Naive thymus-derived CD8-positive, alpha-beta T cell (primary cell): ENCODE measurements at regions not wholly inside any gene's neighbourhood (a gene's known extent, or its start where the extent isn't known, plus 50 kb on each side); places are given as distances from the start of the nearest gene placed in this dataset.

ENCODE experiments used
- ATAC-seq, 2 donors: fragments of 150-1000 bp; cut with Tn5 transposase in 1 of 2; sonication (Bioruptor Pico), chemical (Tn5 transposase) in 1 of 2; 1 replicate in 1 of 2; 2 replicates in 1 of 2; pipeline ENCODE4 v1.10.0; 2021; ENCODE audit warnings: mild to moderate bottlenecking in 2 of 2, moderate library complexity in 2 of 2
- POLR2A ChIA-PET: fragments of 350-600 bp; sonication (Branson Sonifier 250); formaldehyde crosslinking; loops from one replicate; lab custom pipeline; 2021; ENCODE audit warnings: antibody characterized with exemption; lab: Charles Lee
- DNase-seq, 10 donors: peaks; one replicate each; pipeline versions ENCODE4 v3.0.0 to v3.0.0-alpha.2; 2020 to 2022
- H3K27ac Mint-ChIP-seq, 10 donors: one replicate each; pipeline ENCODE4 v1.8.0; 2020 to 2022; ENCODE audit warnings: mild to moderate bottlenecking in 10 of 10, mixed read lengths in 10 of 10, moderate library complexity in 4 of 10, inconsistent platforms in 1 of 10
- H3K27me3 Mint-ChIP-seq, 5 donors: one replicate each; pipeline ENCODE4 v1.8.0; 2021 to 2022; ENCODE audit warnings: mixed read lengths in 5 of 5
- H3K36me3 Mint-ChIP-seq, 3 donors: one replicate each; pipeline ENCODE4 v1.8.0; 2020 to 2022; ENCODE audit warnings: mixed read lengths in 3 of 3, mild to moderate bottlenecking in 2 of 3, inconsistent platforms in 1 of 3
- H3K4me1 Mint-ChIP-seq, 4 donors: one replicate each; pipeline ENCODE4 v1.8.0; 2021 to 2022; ENCODE audit warnings: mixed read lengths in 4 of 4
- H3K4me3 Mint-ChIP-seq, 10 donors: one replicate each; pipeline ENCODE4 v1.8.0; 2020 to 2022; ENCODE audit warnings: mild to moderate bottlenecking in 10 of 10, mixed read lengths in 10 of 10, moderate library complexity in 6 of 10, inconsistent platforms in 1 of 10
- H3K9me3 Mint-ChIP-seq, 9 donors: one replicate each; pipeline ENCODE4 v1.8.0; 2020 to 2022; ENCODE audit warnings: mixed read lengths in 9 of 9, mild to moderate bottlenecking in 3 of 9, inconsistent platforms in 1 of 9, moderate library complexity in 1 of 9

- H3K27ac Mint-ChIP-seq: no peak overlapping the region
- POLR2A ChIA-PET: no interaction called here
- no peaks in the 10 kb centered on the region for H3K36me3 Mint-ChIP-seq
- peaks cover 0 to 27% (median 16%) of the 10 kb centered on the region in 9 donors for H3K9me3 Mint-ChIP-seq
- H3K4me1 Mint-ChIP-seq: no peaks in the 10 kb centered on the region
- H3K4me3 Mint-ChIP-seq: no peak overlapping the region
- no peaks in the 10 kb centered on the region for H3K27me3 Mint-ChIP-seq
- ATAC-seq: no peak
- DNase-seq: no peak
These were observed 1065.8 kb upstream of the EYS start for GRCh38 chr6:66772800-66773199.

- Mint-ChIP-seq H3K27me3 (no peaks in the 10 kb centered on the region), H3K9me3 (peaks cover 0 to 27% (median 12%) of the 10 kb centered on the region in 9 donors), H3K4me3 (no peak overlapping the region), H3K4me1 (no peaks in the 10 kb centered on the region), H3K27ac (no peak overlapping the region), H3K36me3 (no peaks in the 10 kb centered on the region)
- no peak for DNase-seq
- no peak for ATAC-seq
- POLR2A ChIA-PET: no interaction called here
These were observed 1064.6 kb upstream of the EYS start for GRCh38 chr6:66771626-66772025.

- peaks cover 0 to 13% (median 2%) of the 10 kb centered on the region in 9 donors for H3K9me3 Mint-ChIP-seq
- DNase-seq (no peak), ATAC-seq (no peak)
- no peaks in the 10 kb centered on the region for H3K4me1 Mint-ChIP-seq
- H3K27ac Mint-ChIP-seq: no peak overlapping the region
- POLR2A ChIA-PET: no interaction called here
- no peak overlapping the region for H3K4me3 Mint-ChIP-seq
- H3K36me3 Mint-ChIP-seq: no peaks in the 10 kb centered on the region
- H3K27me3 Mint-ChIP-seq: no peaks in the 10 kb centered on the region
These were observed 1044.6 kb upstream of the EYS start for GRCh38 chr6:66751630-66752029.

- no peaks in the 10 kb centered on the region for H3K36me3 Mint-ChIP-seq
- no peak for ATAC-seq
These were observed 1033.3 kb upstream of the EYS start for GRCh38 chr6:66740346-66740745.

GRCh38 chr6:66735106-66735890, 1028.3 kb upstream of the EYS start:
- Mint-ChIP-seq H3K27ac (no peak overlapping the region), H3K4me1 (no peaks in the 10 kb centered on the region), H3K27me3 (no peaks in the 10 kb centered on the region), H3K36me3 (no peaks in the 10 kb centered on the region), H3K9me3 (peaks cover 0 to 24% (median 9%) of the 10 kb centered on the region in 9 donors), H3K4me3 (no peak overlapping the region)
- DNase-seq (no peak), ATAC-seq (no peak)
- POLR2A ChIA-PET: no interaction called here

More at GRCh38 chr6:66740346-66740745, 1033.3 kb upstream of the EYS start:
- POLR2A ChIA-PET: no interaction called here
- peaks cover 0 to 17% (median 8%) of the 10 kb centered on the region in 9 donors for H3K9me3 Mint-ChIP-seq
- no peak for DNase-seq
- H3K4me3 Mint-ChIP-seq: no peak overlapping the region
- no peaks in the 10 kb centered on the region for H3K27me3 Mint-ChIP-seq
- H3K4me1 Mint-ChIP-seq: no peaks in the 10 kb centered on the region
- no peak overlapping the region for H3K27ac Mint-ChIP-seq

GRCh38 chr6:66731310-66731709, 1024.3 kb upstream of the EYS start:
- no peak overlapping the region for H3K27ac Mint-ChIP-seq
- ATAC-seq (no peak), DNase-seq (no peak)
- POLR2A ChIA-PET: no interaction called here
- H3K36me3 Mint-ChIP-seq: no peaks in the 10 kb centered on the region
- peaks cover 2 to 34% (median 10%) of the 10 kb centered on the region in 9 donors for H3K9me3 Mint-ChIP-seq
- no peak overlapping the region for H3K4me3 Mint-ChIP-seq
- no peaks in the 10 kb centered on the region for H3K27me3 Mint-ChIP-seq
- no peaks in the 10 kb centered on the region for H3K4me1 Mint-ChIP-seq

GRCh38 chr6:66725670-66726069, 1018.6 kb upstream of the EYS start:
- no peak for DNase-seq
- H3K4me1 Mint-ChIP-seq: no peaks in the 10 kb centered on the region
- POLR2A ChIA-PET: interaction anchor here (0.5 kb wide), 1 partner anchor 65 kb away, joined by 5 read pairs; no protein-coding TSS in a partner anchor

GRCh38 chr6:66717801-66718200, 1010.8 kb upstream of the EYS start:
- Mint-ChIP-seq H3K36me3 (no peaks in the 10 kb centered on the region), H3K9me3 (peaks cover 3 to 20% (median 6%) of the 10 kb centered on the region in 9 donors), H3K27ac (no peak overlapping the region), H3K4me1 (no peaks in the 10 kb centered on the region), H3K27me3 (no peaks in the 10 kb centered on the region), H3K4me3 (no peak overlapping the region)
- ATAC-seq: no peak
- no peak for DNase-seq
- POLR2A ChIA-PET: no interaction called here

More at GRCh38 chr6:66725670-66726069, 1018.6 kb upstream of the EYS start:
- ATAC-seq: no peak
- no peak overlapping the region for H3K27ac Mint-ChIP-seq
- H3K36me3 Mint-ChIP-seq: no peaks in the 10 kb centered on the region
- H3K9me3 Mint-ChIP-seq: peaks cover 2 to 24% (median 10%) of the 10 kb centered on the region in 9 donors
- no peaks in the 10 kb centered on the region for H3K27me3 Mint-ChIP-seq
- no peak overlapping the region for H3K4me3 Mint-ChIP-seq

GRCh38 chr6:66699385-66699784, 992.4 kb upstream of the EYS start:
- no peaks in the 10 kb centered on the region for H3K27me3 Mint-ChIP-seq
- no peak for ATAC-seq
- H3K36me3 Mint-ChIP-seq: no peaks in the 10 kb centered on the region
- peaks cover 0 to 28% (median 8%) of the 10 kb centered on the region in 9 donors for H3K9me3 Mint-ChIP-seq
- DNase-seq: no peak
- POLR2A ChIA-PET: no interaction called here
- H3K4me1 Mint-ChIP-seq: no peaks in the 10 kb centered on the region
- H3K4me3 Mint-ChIP-seq: no peak overlapping the region
- H3K27ac Mint-ChIP-seq: no peak overlapping the region

- POLR2A ChIA-PET: no interaction called here
- Mint-ChIP-seq H3K9me3 (peaks cover 0 to 23% (median 7%) of the 10 kb centered on the region in 9 donors), H3K4me1 (no peaks in the 10 kb centered on the region), H3K27ac (no peak overlapping the region), H3K4me3 (no peak overlapping the region), H3K36me3 (peaks cover 0 to 5% (median 0%) of the 10 kb centered on the region in 3 donors), H3K27me3 (no peaks in the 10 kb centered on the region)
- no peak for ATAC-seq
- no peak for DNase-seq
These were observed 982.6 kb upstream of the EYS start for GRCh38 chr6:66689608-66690007.

GRCh38 chr6:66687611-66688140, 980.6 kb upstream of the EYS start:
- Mint-ChIP-seq H3K9me3 (peaks cover 0 to 20% (median 7%) of the 10 kb centered on the region in 9 donors), H3K27ac (no peak overlapping the region), H3K4me3 (no peak overlapping the region), H3K36me3 (peaks cover 0 to 5% (median 0%) of the 10 kb centered on the region in 3 donors), H3K27me3 (no peaks in the 10 kb centered on the region), H3K4me1 (no peaks in the 10 kb centered on the region)
- no peak for ATAC-seq
- POLR2A ChIA-PET: no interaction called here
- DNase-seq: no peak

- H3K27ac Mint-ChIP-seq: no peak overlapping the region
- H3K27me3 Mint-ChIP-seq: no peaks in the 10 kb centered on the region
- POLR2A ChIA-PET: no interaction called here
- peaks cover 0 to 9% (median 5%) of the 10 kb centered on the region in 9 donors for H3K9me3 Mint-ChIP-seq
- ATAC-seq (no peak), DNase-seq (no peak)
- H3K36me3 Mint-ChIP-seq: no peaks in the 10 kb centered on the region
- no peaks in the 10 kb centered on the region for H3K4me1 Mint-ChIP-seq
- H3K4me3 Mint-ChIP-seq: no peak overlapping the region
These were observed 968.9 kb upstream of the EYS start for GRCh38 chr6:66675906-66676305.

- Mint-ChIP-seq H3K27ac (no peak overlapping the region), H3K4me1 (no peaks in the 10 kb centered on the region), H3K4me3 (no peak overlapping the region), H3K27me3 (no peaks in the 10 kb centered on the region), H3K36me3 (no peaks in the 10 kb centered on the region), H3K9me3 (peaks cover 0 to 15% (median 2%) of the 10 kb centered on the region in 9 donors)
- DNase-seq (no peak), ATAC-seq (no peak)
- POLR2A ChIA-PET: no interaction called here
These were observed 957.1 kb upstream of the EYS start for GRCh38 chr6:66664112-66664511.
